K562 (cell line): ENCODE measurements at regions not wholly inside any gene's neighbourhood (a gene's known extent, or its start where the extent isn't known, plus 50 kb on each side); places are given as distances from the start of the nearest gene placed in this dataset.

Experiments
- CTCF ChIP-seq, 3 experiments: IDR thresholded peaks in 2 of 3; conservative IDR thresholded peaks in 1 of 3; 2 replicates each; pipeline ENCODE4 v1.5.1; 2011 to 2012; ENCODE audit warnings: low read length in 3 of 3, mild to moderate bottlenecking in 3 of 3, control low read depth in 2 of 3, improper control_type of control experiment in 1 of 3, inconsistent platforms in 1 of 3, low read depth in 1 of 3, mixed read lengths in 1 of 3, moderate library complexity in 1 of 3; ENCODE audit not compliant: insufficient read depth in 2 of 3
- ETS1 ChIP-seq: conservative IDR thresholded peaks from 2 replicates; pipeline ENCODE4 v1.6.1; 2011; ENCODE audit warnings: low read depth, mild to moderate bottlenecking, low read length; ENCODE audit not compliant: control insufficient read depth
- MEF2D ChIP-seq: conservative IDR thresholded peaks from 2 replicates; pipeline ENCODE4 v1.6.1; 2016; ENCODE audit warnings: low read depth, missing genetic modification characterization, missing compliant biosample characterization
- MXI1 ChIP-seq: IDR thresholded peaks from 2 replicates; pipeline ENCODE4 v1.6.1; 2011; ENCODE audit warnings: low read depth, mild to moderate bottlenecking, improper control_type of control experiment, low read length
- ZNF695 ChIP-seq: fragments of 450-650 bp; formaldehyde crosslinking; IDR thresholded peaks from 2 replicates; pipeline ENCODE4 v1.4.0; 2020; ENCODE audit warnings: mild to moderate bottlenecking, moderate library complexity

GRCh38 chr13:65560936-65561335, 1669.2 kb downstream of the PCDH9 start:
- no peak for TF ChIP-seq ETS1
- no peak for TF ChIP-seq MEF2D (tag)
- TF ChIP-seq CTCF (IDR thresholded peaks at IDR 0.05 in 2 of 3, conservative IDR thresholded peaks at IDR 0.05 in 1 of 3; ENCODE audit: insufficient read depth in 2 of 3, low read depth in 1 of 3, low read length in 3 of 3), result no peak
- TF ChIP-seq ZNF695, result no peak
- TF ChIP-seq MXI1, result no peak
